ENCODE measurements at regions not wholly inside any gene's neighbourhood (a gene's known extent, or its start where the extent isn't known, plus 50 kb on each side); places are given as distances from the start of the nearest gene placed in this dataset.

GRCh38 chr6:2611092-2611491 is 139.6 kb downstream of the MYLK4 start:
- ChIA-PET POLR2A (no interaction called here), CTCF (no interaction called here)
- intact Hi-C loops (cut with micrococcal nuclease; ENCODE audit: unreplicated experiment) (no loop called here), in situ Hi-C loops (cut with HindIII; ENCODE audit: low pct_unique_long_range_greater_than_20kb, low sequenced_read_pairs) (no loop called here)
- no peak overlapping the region for H3K4me3 ChIP-seq (ENCODE audit: low read depth in 2 of 2, low read length in 2 of 2)
- DNase-seq (ENCODE audit: low read depth, low spot score) (no peak), ATAC-seq (no peak)
- TF ChIP-seq POLR2AphosphoS5 (IDR thresholded peaks at IDR 0.05; ENCODE audit: low read depth, low read length) (no peak), TCF7L2 (IDR thresholded peaks at IDR 0.05; ENCODE audit: low read depth, low read length) (no peak), CTCF (IDR thresholded peaks at IDR 0.05) (no peak), SIN3A (IDR thresholded peaks at IDR 0.05; ENCODE audit: borderline replicate concordance, insufficient read depth, low read depth, low read length) (no peak)
- BruUV-seq (replicated peaks), result no TSS peak
- no peaks in the 10 kb centered on the region for H3K4me1 ChIP-seq (ENCODE audit: control insufficient read depth, insufficient read depth, low read length)
- no peak overlapping the region for H3K27ac ChIP-seq (ENCODE audit: low read length)
- no peaks in the 10 kb centered on the region for H3K36me3 ChIP-seq (ENCODE audit: control insufficient read depth, insufficient read depth, low read length)
- H3K9me3 ChIP-seq (ENCODE audit: control insufficient read depth, insufficient read depth, low read depth, low read length), result no peaks in the 10 kb centered on the region
- no peaks in the 10 kb centered on the region for H3K27me3 ChIP-seq (ENCODE audit: control insufficient read depth, insufficient read depth, low read length)

GRCh38 chr6:2608503-2608902 is 142.2 kb downstream of the MYLK4 start:
- no peak for ATAC-seq
- in situ Hi-C loops (cut with HindIII; ENCODE audit: low pct_unique_long_range_greater_than_20kb, low sequenced_read_pairs) (no loop called here), intact Hi-C loops (cut with micrococcal nuclease; ENCODE audit: unreplicated experiment) (no loop called here)

GRCh38 chr6:2600363-2600762 is 150.4 kb downstream of the MYLK4 start:
- Histone ChIP-seq H3K9me3 (ENCODE audit: control insufficient read depth, insufficient read depth, low read depth, low read length) (no peaks in the 10 kb centered on the region), H3K27ac (ENCODE audit: low read length) (no peak overlapping the region), H3K4me1 (ENCODE audit: control insufficient read depth, insufficient read depth, low read length) (no peaks in the 10 kb centered on the region), H3K4me3 (ENCODE audit: low read depth in 2 of 2, low read length in 2 of 2) (no peak overlapping the region), H3K27me3 (ENCODE audit: control insufficient read depth, insufficient read depth, low read length) (0 out of 2 replicates have a peak, but pooled peaks cover 2% of the 10 kb centered on the region), H3K36me3 (ENCODE audit: control insufficient read depth, insufficient read depth, low read length) (no peaks in the 10 kb centered on the region)
- BruUV-seq (replicated peaks), result no TSS peak
- TF ChIP-seq POLR2AphosphoS5 (IDR thresholded peaks at IDR 0.05; ENCODE audit: low read depth, low read length), result no peak
- TF ChIP-seq TCF7L2 (IDR thresholded peaks at IDR 0.05; ENCODE audit: low read depth, low read length), result no peak
- no peak for TF ChIP-seq CTCF (IDR thresholded peaks at IDR 0.05)
- no peak for TF ChIP-seq SIN3A (IDR thresholded peaks at IDR 0.05; ENCODE audit: borderline replicate concordance, insufficient read depth, low read depth, low read length)
- TF ChIP-seq REST (IDR thresholded peaks at IDR 0.05; ENCODE audit: insufficient read depth in 1 of 2, low read depth in 2 of 2, low read length in 1 of 2), result no peak
- DNase-seq (ENCODE audit: low read depth, low spot score), result no peak
- intact Hi-C loops (cut with micrococcal nuclease; ENCODE audit: unreplicated experiment) (no loop called here), in situ Hi-C loops (cut with HindIII; ENCODE audit: low pct_unique_long_range_greater_than_20kb, low sequenced_read_pairs) (no loop called here)
- ATAC-seq, result no peak
- ChIA-PET POLR2A (no interaction called here), CTCF (no interaction called here)

More at GRCh38 chr6:2608503-2608902, 142.2 kb downstream of the MYLK4 start:
- no peaks in the 10 kb centered on the region for H3K4me1 ChIP-seq (ENCODE audit: control insufficient read depth, insufficient read depth, low read length)
- BruUV-seq (replicated peaks), result no TSS peak
- no peak overlapping the region for H3K27ac ChIP-seq (ENCODE audit: low read length)
- no peaks in the 10 kb centered on the region for H3K27me3 ChIP-seq (ENCODE audit: control insufficient read depth, insufficient read depth, low read length)
- no peak for DNase-seq (ENCODE audit: low read depth, low spot score)
- TF ChIP-seq TCF7L2 (IDR thresholded peaks at IDR 0.05; ENCODE audit: low read depth, low read length), result no peak
- ChIA-PET CTCF (no interaction called here), POLR2A (interaction anchor here (0.6 kb wide), 1 partner anchor 1008 kb away, joined by 8 read pairs; no protein-coding TSS in a partner anchor)
- no peaks in the 10 kb centered on the region for H3K9me3 ChIP-seq (ENCODE audit: control insufficient read depth, insufficient read depth, low read depth, low read length)
- no peaks in the 10 kb centered on the region for H3K36me3 ChIP-seq (ENCODE audit: control insufficient read depth, insufficient read depth, low read length)
- no peak overlapping the region for H3K4me3 ChIP-seq (ENCODE audit: low read depth in 2 of 2, low read length in 2 of 2)

Measured in Panc1 (cell line).